ENCODE measurements at regions not wholly inside any gene's neighbourhood (a gene's known extent, or its start where the extent isn't known, plus 50 kb on each side); places are given as distances from the start of the nearest gene placed in this dataset.

DNA sequence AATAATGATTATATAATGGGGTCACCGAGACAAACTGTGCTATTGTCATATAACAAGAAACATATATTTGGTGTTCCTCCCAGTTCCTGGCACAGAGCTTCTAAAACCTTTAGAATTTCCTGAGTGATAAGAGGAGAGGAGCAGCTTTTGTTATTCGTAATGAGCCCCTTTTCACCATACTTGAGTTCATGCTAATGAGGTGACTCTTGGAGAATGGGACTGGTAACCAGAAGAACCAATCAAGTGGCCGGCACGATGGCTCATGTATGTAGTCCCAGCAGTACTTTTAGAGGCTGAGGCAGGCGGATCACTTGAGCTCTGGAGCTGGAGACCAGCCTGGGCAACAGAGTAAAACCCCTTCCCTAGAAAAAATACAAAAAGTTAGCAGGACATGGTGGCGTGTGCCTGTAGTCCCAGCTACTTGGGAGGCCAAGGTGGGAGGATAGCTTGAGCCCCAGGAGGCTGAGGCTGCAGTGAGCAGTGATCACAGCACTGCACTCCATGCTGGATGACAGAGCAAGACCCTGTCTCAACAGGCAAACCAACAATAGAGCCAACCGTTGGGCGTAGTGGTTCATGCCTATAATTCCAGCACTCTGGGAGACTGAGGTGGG is 62.7 kb upstream of the FTH1 start:
- DNase-seq = no peak
- Mint-ChIP-seq H3K4me3 (no peak overlapping the region), H3K4me1 (ENCODE audit: low read depth) (peaks cover 8% of the 10 kb centered on the region), H3K27me3 (ENCODE audit: insufficient read depth) (peaks cover 32% of the 10 kb centered on the region), H3K27ac (no peak overlapping the region), H3K36me3 (ENCODE audit: low read depth) (peaks cover 26% of the 10 kb centered on the region), H3K9me3 (peaks cover 30% of the 10 kb centered on the region)
- TF ChIP-seq, protein P1, sequence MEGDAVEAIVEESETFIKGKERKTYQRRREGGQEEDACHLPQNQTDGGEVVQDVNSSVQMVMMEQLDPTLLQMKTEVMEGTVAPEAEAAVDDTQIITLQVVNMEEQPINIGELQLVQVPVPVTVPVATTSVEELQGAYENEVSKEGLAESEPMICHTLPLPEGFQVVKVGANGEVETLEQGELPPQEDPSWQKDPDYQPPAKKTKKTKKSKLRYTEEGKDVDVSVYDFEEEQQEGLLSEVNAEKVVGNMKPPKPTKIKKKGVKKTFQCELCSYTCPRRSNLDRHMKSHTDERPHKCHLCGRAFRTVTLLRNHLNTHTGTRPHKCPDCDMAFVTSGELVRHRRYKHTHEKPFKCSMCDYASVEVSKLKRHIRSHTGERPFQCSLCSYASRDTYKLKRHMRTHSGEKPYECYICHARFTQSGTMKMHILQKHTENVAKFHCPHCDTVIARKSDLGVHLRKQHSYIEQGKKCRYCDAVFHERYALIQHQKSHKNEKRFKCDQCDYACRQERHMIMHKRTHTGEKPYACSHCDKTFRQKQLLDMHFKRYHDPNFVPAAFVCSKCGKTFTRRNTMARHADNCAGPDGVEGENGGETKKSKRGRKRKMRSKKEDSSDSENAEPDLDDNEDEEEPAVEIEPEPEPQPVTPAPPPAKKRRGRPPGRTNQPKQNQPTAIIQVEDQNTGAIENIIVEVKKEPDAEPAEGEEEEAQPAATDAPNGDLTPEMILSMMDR (IDR thresholded peaks at IDR 0.05) = no peak

DNA sequence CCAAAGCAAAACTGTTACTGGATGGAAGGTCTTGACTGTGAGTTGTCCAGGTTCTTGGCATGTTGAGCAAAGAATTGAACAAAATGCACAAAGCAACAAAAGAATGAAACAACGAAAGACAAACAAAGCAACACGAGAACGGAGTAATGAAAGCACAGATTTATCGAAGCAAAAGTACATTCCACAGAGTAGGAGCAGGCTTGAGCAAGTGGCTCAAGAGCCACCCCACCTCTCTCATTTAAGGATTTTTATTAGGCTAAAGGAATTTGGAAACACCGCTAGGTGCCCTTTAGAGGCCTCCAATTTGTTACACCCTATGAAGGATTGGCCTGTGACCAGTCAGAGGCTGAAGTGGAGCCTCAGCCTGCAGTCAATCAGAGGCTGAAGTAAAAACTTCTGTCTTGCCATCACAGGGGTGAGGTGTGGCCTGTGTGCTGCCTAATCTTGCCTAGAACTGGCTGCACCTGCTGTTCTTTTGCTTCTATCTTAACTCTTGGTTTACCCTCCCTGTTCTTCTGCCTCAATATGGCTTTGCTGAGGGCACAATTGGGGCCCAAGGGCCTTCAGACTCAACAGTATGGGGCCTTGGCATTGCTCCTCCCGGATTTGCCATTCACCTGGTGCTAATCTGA is 59.4 kb upstream of the FTH1 start:
- Mint-ChIP-seq H3K9me3 (peaks cover under 1% of the 10 kb centered on the region), H3K4me1 (ENCODE audit: low read depth) (peaks cover 13% of the 10 kb centered on the region), H3K4me3 (no peak overlapping the region), H3K27me3 (ENCODE audit: insufficient read depth) (peaks cover 11% of the 10 kb centered on the region), H3K27ac (no peak overlapping the region), H3K36me3 (ENCODE audit: low read depth) (peaks cover 12% of the 10 kb centered on the region)
- no peak for DNase-seq
- TF ChIP-seq, protein P1 (IDR thresholded peaks at IDR 0.05) = no peak

DNA sequence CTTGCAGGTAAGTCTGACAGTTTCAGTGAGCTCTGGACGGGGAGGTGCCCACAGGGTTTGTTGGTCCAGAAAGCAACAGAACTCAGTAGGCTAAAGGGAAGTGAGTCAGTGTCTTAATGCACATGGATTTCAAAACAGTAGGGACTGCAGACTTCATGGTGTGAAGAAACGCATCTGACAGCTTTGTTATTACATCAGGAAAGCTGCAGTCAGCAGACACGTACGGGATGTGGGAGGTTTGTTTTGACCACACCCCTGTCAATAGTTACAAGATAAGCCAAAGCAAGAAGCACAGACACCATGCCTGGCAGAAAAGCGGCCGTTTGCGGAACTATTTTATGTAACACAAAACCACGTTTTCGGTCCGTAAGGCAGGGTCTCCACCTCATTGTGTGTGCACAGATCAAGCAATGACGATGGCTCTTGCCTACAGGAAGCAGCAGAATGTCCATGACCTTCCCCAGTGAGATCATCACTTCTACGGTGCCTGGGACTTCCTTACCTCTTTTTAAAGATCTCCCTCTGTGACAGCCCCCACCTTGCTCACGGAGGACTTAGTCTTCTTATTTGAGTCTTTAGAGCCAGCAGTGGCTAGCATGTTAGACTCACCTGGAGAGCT is 58.2 kb upstream of the FTH1 start:
- H3K36me3 Mint-ChIP-seq (ENCODE audit: low read depth) = peaks cover 17% of the 10 kb centered on the region
- TF ChIP-seq, protein P1 (IDR thresholded peaks at IDR 0.05) = no peak
- peaks cover 11% of the 10 kb centered on the region for H3K27me3 Mint-ChIP-seq (ENCODE audit: insufficient read depth)
- peak; percentile 85 for DNase-seq
- H3K4me3 Mint-ChIP-seq = peak overlapping the region; percentile 71; the same call in 1 of the 2 replicates
- H3K27ac Mint-ChIP-seq = peak overlapping the region; percentile 79
- peaks cover 9% of the 10 kb centered on the region for H3K9me3 Mint-ChIP-seq
- peaks cover 18% of the 10 kb centered on the region for H3K4me1 Mint-ChIP-seq (ENCODE audit: low read depth)

DNA sequence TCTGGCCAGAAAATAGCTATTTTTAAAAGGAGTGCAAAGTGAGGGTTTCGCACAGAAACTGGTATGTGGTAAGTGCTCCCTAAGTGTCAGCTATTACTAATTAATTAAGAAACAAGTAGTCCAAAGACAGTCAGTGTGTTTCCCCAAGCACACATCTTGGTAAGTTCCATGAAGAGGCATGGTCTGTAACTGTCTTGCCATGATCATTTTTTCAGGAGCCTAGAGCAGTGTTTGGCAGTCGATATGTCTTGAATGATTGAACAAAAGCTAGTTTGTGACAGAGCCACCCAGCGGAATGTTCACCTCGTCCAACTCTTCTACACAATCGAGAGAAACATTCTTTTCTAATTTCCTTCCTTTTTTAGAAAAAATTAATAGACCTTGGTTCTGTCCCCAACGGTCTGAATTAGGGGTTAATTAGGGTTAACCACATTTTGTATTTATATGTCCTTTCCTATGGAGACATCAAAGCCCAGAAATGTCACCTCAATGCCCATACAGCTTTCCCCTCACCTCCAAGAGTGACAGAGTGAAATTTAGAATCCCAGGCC is 57.6 kb upstream of the FTH1 start:
- Mint-ChIP-seq H3K27me3 (ENCODE audit: insufficient read depth) (peaks cover 11% of the 10 kb centered on the region), H3K36me3 (ENCODE audit: low read depth) (peaks cover 17% of the 10 kb centered on the region), H3K4me1 (ENCODE audit: low read depth) (peaks cover 19% of the 10 kb centered on the region), H3K27ac (peak overlapping the region; percentile 79), H3K9me3 (peaks cover 12% of the 10 kb centered on the region), H3K4me3 (peak overlapping the region; percentile 71; the same call in 1 of the 2 replicates)
- no peak for DNase-seq
- TF ChIP-seq, protein P1 (IDR thresholded peaks at IDR 0.05) = no peak

DNA sequence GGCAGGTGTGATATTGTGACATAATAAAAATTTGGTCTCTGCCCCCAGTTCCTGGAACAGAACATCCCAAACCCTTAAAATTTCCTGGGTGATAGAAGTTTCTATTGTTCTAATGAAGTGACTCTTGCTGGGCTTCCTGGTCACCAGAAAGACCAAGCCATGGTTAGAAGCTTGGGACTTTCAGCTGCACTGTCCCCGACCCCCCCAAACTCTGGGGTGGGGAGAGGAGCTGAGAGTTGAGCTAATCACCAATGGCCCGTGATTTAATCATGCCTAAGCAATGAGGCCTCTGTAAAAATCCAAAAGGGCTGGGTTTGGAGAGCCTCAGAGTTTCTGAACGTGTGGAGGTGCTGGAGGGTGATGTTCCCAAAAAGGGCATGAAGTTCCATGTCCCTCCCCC is 54.8 kb upstream of the FTH1 start:
- H3K4me3 Mint-ChIP-seq = no peak overlapping the region
- H3K9me3 Mint-ChIP-seq = peaks cover 12% of the 10 kb centered on the region
- DNase-seq = no peak
- peaks cover 7% of the 10 kb centered on the region for H3K27me3 Mint-ChIP-seq (ENCODE audit: insufficient read depth)
- H3K27ac Mint-ChIP-seq = no peak overlapping the region
- TF ChIP-seq, protein P1 (IDR thresholded peaks at IDR 0.05) = no peak
- H3K36me3 Mint-ChIP-seq (ENCODE audit: low read depth) = peaks cover 17% of the 10 kb centered on the region
- H3K4me1 Mint-ChIP-seq (ENCODE audit: low read depth) = peaks cover 21% of the 10 kb centered on the region

Data from HFFc6 (cell line).